Neural crest cell (in vitro differentiated cells): ENCODE measurements at regions not wholly inside any gene's neighbourhood (a gene's known extent, or its start where the extent isn't known, plus 50 kb on each side); places are given as distances from the start of the nearest gene placed in this dataset.

ENCODE experiments used
- DNase-seq: peaks from one replicate; pipeline ENCODE4 v3.0.0; 2021; ENCODE audit warnings: low read depth, mixed read lengths, low spot score
- H3K27ac Mint-ChIP-seq: one replicate; pipeline ENCODE4 v1.8.0; 2021; ENCODE audit warnings: mild to moderate bottlenecking, mixed read lengths; ENCODE audit not compliant: unreplicated experiment
- H3K27me3 Mint-ChIP-seq: 2 replicates; pipeline ENCODE4 v1.8.0; 2021; ENCODE audit warnings: low read depth, mild to moderate bottlenecking, mixed read lengths
- H3K36me3 Mint-ChIP-seq: 2 replicates; pipeline ENCODE4 v1.8.0; 2021; ENCODE audit warnings: low read depth, mild to moderate bottlenecking, mixed read lengths
- H3K4me1 Mint-ChIP-seq: 2 replicates; pipeline ENCODE4 v1.8.0; 2021; ENCODE audit warnings: mixed read lengths
- H3K4me3 Mint-ChIP-seq: one replicate; pipeline ENCODE4 v1.8.0; 2021; ENCODE audit warnings: mild to moderate bottlenecking, mixed read lengths
- H3K9me3 Mint-ChIP-seq: 2 replicates; pipeline ENCODE4 v1.8.0; 2021; ENCODE audit warnings: mixed read lengths
- CTCF ChIP-seq: fragments of 200-600 bp; sonication (generic); conservative IDR thresholded peaks from 2 replicates; pipeline ENCODE4 v1.5.0; 2021; ENCODE audit warnings: antibody characterized with exemption, mild to moderate bottlenecking

GRCh38 chr17:70916469-70916868 is 747.1 kb downstream of the KCNJ2 start:
- Mint-ChIP-seq H3K4me3 (no peak overlapping the region), H3K27ac (no peak overlapping the region), H3K36me3 (peaks cover 28% of the 10 kb centered on the region), H3K9me3 (peaks cover 27% of the 10 kb centered on the region), H3K27me3 (no peaks in the 10 kb centered on the region), H3K4me1 (no peaks in the 10 kb centered on the region)
- DNase-seq: no peak
- no peak for TF ChIP-seq CTCF

DNA sequence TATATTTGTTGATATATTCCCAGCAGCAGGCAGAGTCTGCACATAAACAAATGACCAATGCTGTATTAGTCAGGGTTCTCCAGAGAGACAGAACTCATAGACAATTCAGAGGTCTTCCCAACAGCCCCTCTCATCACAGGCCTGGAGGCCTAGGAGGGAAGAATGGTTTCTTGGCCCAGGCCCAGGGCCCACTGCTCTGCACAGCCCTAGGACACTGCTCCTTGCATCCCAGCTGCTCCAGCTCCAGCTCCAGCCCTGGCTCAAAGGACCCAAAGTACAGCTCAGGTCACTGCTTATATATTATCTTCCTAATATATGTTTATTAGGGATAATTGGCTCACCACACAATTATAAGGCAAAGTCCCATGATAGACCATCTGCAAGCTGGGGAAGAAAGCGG is 749.9 kb downstream of the KCNJ2 start:
- Mint-ChIP-seq H3K4me1 (no peaks in the 10 kb centered on the region), H3K9me3 (peaks cover 27% of the 10 kb centered on the region), H3K27me3 (no peaks in the 10 kb centered on the region), H3K36me3 (peaks cover 28% of the 10 kb centered on the region), H3K27ac (no peak overlapping the region), H3K4me3 (no peak overlapping the region)
- no peak for TF ChIP-seq CTCF
- no peak for DNase-seq

DNA sequence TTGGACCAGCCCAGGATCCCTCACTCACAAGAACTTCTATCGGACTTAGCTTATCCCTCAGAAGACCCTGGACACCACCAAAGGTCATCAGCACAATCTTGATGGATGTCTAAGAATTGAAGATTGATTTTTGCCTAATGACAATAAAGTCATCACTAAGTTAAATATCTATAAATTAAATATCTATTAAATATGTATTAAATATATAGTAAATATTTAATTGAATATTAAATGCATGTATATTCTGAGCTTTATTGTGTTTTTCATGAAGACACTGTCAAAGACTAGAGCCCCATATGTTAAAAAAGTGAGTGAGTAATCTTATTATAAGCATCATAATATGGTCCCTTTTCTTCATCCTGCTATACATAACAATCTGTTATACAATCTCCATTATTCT is 751.1 kb downstream of the KCNJ2 start:
- no peak overlapping the region for H3K4me3 Mint-ChIP-seq
- TF ChIP-seq CTCF: no peak
- no peak for DNase-seq
- no peaks in the 10 kb centered on the region for H3K27me3 Mint-ChIP-seq
- no peaks in the 10 kb centered on the region for H3K4me1 Mint-ChIP-seq
- peaks cover 28% of the 10 kb centered on the region for H3K36me3 Mint-ChIP-seq
- peaks cover 28% of the 10 kb centered on the region for H3K9me3 Mint-ChIP-seq
- H3K27ac Mint-ChIP-seq: no peak overlapping the region

DNA sequence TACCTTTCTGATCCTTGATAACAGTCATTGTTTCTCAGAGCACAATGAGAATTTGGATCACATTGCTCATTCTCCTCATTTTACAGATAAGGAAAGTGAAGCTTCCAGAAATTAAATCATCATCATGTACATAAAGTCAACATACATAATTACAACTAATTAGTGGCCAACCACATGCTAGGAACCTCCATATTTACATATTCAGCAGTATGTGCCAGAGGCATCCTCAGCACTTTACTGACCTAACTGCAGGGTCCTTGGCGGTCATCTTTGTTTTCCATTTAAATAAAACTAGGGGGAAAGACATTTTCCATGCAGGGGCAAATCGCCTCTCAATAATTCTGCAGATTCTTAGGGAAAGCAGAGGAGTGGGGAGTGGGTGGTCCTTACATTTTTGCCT is 752.9 kb downstream of the KCNJ2 start:
- TF ChIP-seq CTCF: no peak
- Mint-ChIP-seq H3K4me3 (no peak overlapping the region), H3K9me3 (peaks cover 14% of the 10 kb centered on the region), H3K36me3 (peaks cover 16% of the 10 kb centered on the region), H3K4me1 (no peaks in the 10 kb centered on the region), H3K27ac (no peak overlapping the region), H3K27me3 (no peaks in the 10 kb centered on the region)
- DNase-seq: no peak

- Mint-ChIP-seq H3K27me3 (no peaks in the 10 kb centered on the region), H3K4me1 (no peaks in the 10 kb centered on the region), H3K4me3 (no peak overlapping the region), H3K27ac (no peak overlapping the region), H3K36me3 (peaks cover 5% of the 10 kb centered on the region), H3K9me3 (peaks cover 4% of the 10 kb centered on the region)
- DNase-seq: no peak
- TF ChIP-seq CTCF: no peak
These were observed 755.4 kb downstream of the KCNJ2 start for GRCh38 chr17:70924776-70925175.

DNA sequence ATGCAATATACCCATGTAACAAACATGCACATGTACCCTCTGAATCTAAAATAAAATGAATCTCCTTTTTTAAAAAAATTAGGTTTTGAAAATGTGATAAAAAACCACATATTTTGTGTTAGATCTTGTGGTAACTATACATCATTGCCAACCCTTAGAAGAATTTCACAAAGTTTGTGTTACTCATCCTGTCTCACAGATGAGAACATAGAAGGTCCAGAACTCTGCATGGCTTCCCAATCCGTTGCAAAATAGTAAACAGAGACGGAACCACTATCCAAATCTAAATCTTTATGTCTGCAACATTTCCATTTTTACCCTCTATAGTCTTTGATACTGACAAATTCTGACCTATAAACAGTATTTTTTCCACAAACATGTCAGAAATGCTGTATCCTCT is 759.9 kb downstream of the KCNJ2 start:
- no peak for TF ChIP-seq CTCF
- no peaks in the 10 kb centered on the region for H3K27me3 Mint-ChIP-seq
- peaks cover 4% of the 10 kb centered on the region for H3K9me3 Mint-ChIP-seq
- peaks cover 2% of the 10 kb centered on the region for H3K36me3 Mint-ChIP-seq
- DNase-seq: no peak
- no peak overlapping the region for H3K4me3 Mint-ChIP-seq
- H3K27ac Mint-ChIP-seq: no peak overlapping the region
- no peaks in the 10 kb centered on the region for H3K4me1 Mint-ChIP-seq
